H9 (cell line): ENCODE measurements at regions not wholly inside any gene's neighbourhood (a gene's known extent, or its start where the extent isn't known, plus 50 kb on each side); places are given as distances from the start of the nearest gene placed in this dataset.
A peak's percentile ranks its signal among the peaks of the same experiment; 100 is the strongest.

Source experiments
- DNase-seq: peaks from one replicate; pipeline ENCODE4 v3.0.0-alpha.2; 2017
- H2AFZ ChIP-seq: one replicate; pipeline ENCODE4 v1.6.1; 2013; ENCODE audit warnings: mild to moderate bottlenecking, low read length, control low read depth, moderate library complexity
- H2AK5ac ChIP-seq: 2 replicates; pipeline ENCODE4 v1.6.1; 2013; ENCODE audit warnings: low read length, control low read depth, mixed read lengths; ENCODE audit not compliant: insufficient read length
- H2BK120ac ChIP-seq: one replicate; pipeline ENCODE4 v1.6.1; 2013; ENCODE audit warnings: low read depth, mild to moderate bottlenecking, low read length, control low read depth, inconsistent platforms; ENCODE audit not compliant: poor library complexity, severe bottlenecking
- H2BK12ac ChIP-seq: 2 replicates; pipeline ENCODE4 v1.6.1; 2013; ENCODE audit warnings: low read length, control low read depth, mixed read lengths, low read depth; ENCODE audit not compliant: insufficient read length
- H2BK15ac ChIP-seq: 2 replicates; pipeline ENCODE4 v1.6.1; 2013; ENCODE audit warnings: low read depth, low read length, control low read depth
- H2BK20ac ChIP-seq: one replicate; pipeline ENCODE4 v1.6.1; 2013; ENCODE audit warnings: low read depth, mild to moderate bottlenecking, low read length, control low read depth, inconsistent platforms; ENCODE audit not compliant: poor library complexity, severe bottlenecking
- H2BK5ac ChIP-seq: 2 replicates; pipeline ENCODE4 v1.6.1; 2013; ENCODE audit warnings: low read length, control low read depth, mixed read lengths; ENCODE audit not compliant: insufficient read length
- H3K14ac ChIP-seq: 2 replicates; pipeline ENCODE4 v1.6.1; 2013; ENCODE audit warnings: low read length, control low read depth; ENCODE audit not compliant: insufficient read depth
- H3K18ac ChIP-seq: 2 replicates; pipeline ENCODE4 v1.6.1; 2013; ENCODE audit warnings: low read depth, mild to moderate bottlenecking, mixed read lengths, low read length, control low read depth; ENCODE audit not compliant: insufficient read length
- H3K23ac ChIP-seq: 2 replicates; pipeline ENCODE4 v1.6.1; 2013; ENCODE audit warnings: low read length, control low read depth, mixed read lengths, low read depth; ENCODE audit not compliant: insufficient read length
- H3K23me2 ChIP-seq: 2 replicates; pipeline ENCODE4 v1.6.1; 2013; ENCODE audit warnings: low read depth, mild to moderate bottlenecking, mixed read lengths, low read length, control low read depth; ENCODE audit not compliant: insufficient read length, poor library complexity, severe bottlenecking
- H3K27ac ChIP-seq: 2 replicates; pipeline ENCODE4 v1.5.1; 2013; ENCODE audit warnings: low read length, control low read depth, mixed read lengths, low read depth; ENCODE audit not compliant: insufficient read length
- H3K27me3 ChIP-seq: 2 replicates; pipeline ENCODE4 v1.6.1; 2013; ENCODE audit warnings: low read length, control low read depth, inconsistent platforms; ENCODE audit not compliant: insufficient read depth
- H3K4ac ChIP-seq: 2 replicates; pipeline ENCODE4 v1.6.1; 2013; ENCODE audit warnings: low read depth, mild to moderate bottlenecking, control low read depth, inconsistent platforms, low read length, moderate library complexity
- H3K4me1 ChIP-seq: 2 replicates; pipeline ENCODE4 v1.6.1; 2013; ENCODE audit warnings: low read length, control low read depth, inconsistent platforms; ENCODE audit not compliant: insufficient read depth
- H3K4me2 ChIP-seq: 2 replicates; pipeline ENCODE4 v1.6.1; 2013; ENCODE audit warnings: low read length, control low read depth, mixed read lengths; ENCODE audit not compliant: insufficient read length, insufficient read depth
- H3K56ac ChIP-seq: 2 replicates; pipeline ENCODE4 v1.6.1; 2013; ENCODE audit warnings: low read depth, mild to moderate bottlenecking, mixed read lengths, low read length, control low read depth; ENCODE audit not compliant: insufficient read length
- H3K79me1 ChIP-seq: 2 replicates; pipeline ENCODE4 v1.6.1; 2013; ENCODE audit warnings: low read depth, mild to moderate bottlenecking, moderate library complexity, low read length, control low read depth, inconsistent platforms; ENCODE audit not compliant: insufficient read depth, poor library complexity, severe bottlenecking
- H3K79me2 ChIP-seq: 2 replicates; pipeline ENCODE4 v1.6.1; 2013; ENCODE audit warnings: low read length, control low read depth, inconsistent platforms; ENCODE audit not compliant: insufficient read depth
- H3K9ac ChIP-seq: 2 replicates; pipeline ENCODE4 v1.6.1; 2013; ENCODE audit warnings: low read length, control low read depth, mixed read lengths; ENCODE audit not compliant: insufficient read length; ENCODE audit errors: extremely low read depth
- H3K9me3 ChIP-seq: one replicate; pipeline ENCODE4 v1.6.1; 2013; ENCODE audit warnings: low read depth, low read length, inconsistent platforms; ENCODE audit not compliant: control insufficient read depth
- H3T11ph ChIP-seq: one replicate; pipeline ENCODE4 v1.6.1; 2013; ENCODE audit warnings: mild to moderate bottlenecking, low read length, control low read depth, inconsistent platforms
- H4K20me1 ChIP-seq: one replicate; pipeline ENCODE4 v1.6.1; 2013; ENCODE audit not compliant: control insufficient read depth, insufficient read length, insufficient read depth
- H4K5ac ChIP-seq: 2 replicates; pipeline ENCODE4 v1.6.1; 2013; ENCODE audit warnings: low read depth, mild to moderate bottlenecking, mixed read lengths, low read length, control low read depth; ENCODE audit not compliant: insufficient read length
- H4K8ac ChIP-seq: replicated peaks from 2 replicates; pipeline ENCODE4 v1.6.1; 2013; ENCODE audit warnings: low read length, control low read depth, mixed read lengths, low read depth; ENCODE audit not compliant: insufficient read length
- H4K91ac ChIP-seq: 2 replicates; pipeline ENCODE4 v1.6.1; 2013; ENCODE audit warnings: low read depth, mild to moderate bottlenecking, moderate library complexity, mixed read lengths, low read length, control low read depth; ENCODE audit not compliant: insufficient read length
- H3K27ac Mint-ChIP-seq, 3 experiments: 2 replicates in 2 of 3; 3 replicates in 1 of 3; pipeline ENCODE4 v1.8.0; 2020 to 2021; ENCODE audit warnings: mixed read lengths in 3 of 3, mild to moderate bottlenecking in 1 of 3, moderate library complexity in 1 of 3
- H3K27me3 Mint-ChIP-seq: 2 replicates; pipeline ENCODE4 v1.8.0; 2021; ENCODE audit warnings: low read depth, mild to moderate bottlenecking, moderate library complexity, mixed read lengths
- H3K36me3 Mint-ChIP-seq, 3 experiments: 2 replicates in 2 of 3; 3 replicates in 1 of 3; pipeline ENCODE4 v1.8.0; 2020 to 2021; ENCODE audit warnings: low read depth in 3 of 3, mixed read lengths in 3 of 3; ENCODE audit not compliant: insufficient read depth in 1 of 3
- H3K4me1 Mint-ChIP-seq, 2 experiments: 2 replicates each; pipeline ENCODE4 v1.8.0; 2020; ENCODE audit warnings: mixed read lengths in 2 of 2
- H3K4me3 Mint-ChIP-seq, 2 experiments: 2 replicates in 1 of 2; 3 replicates in 1 of 2; pipeline ENCODE4 v1.8.0; 2020 to 2021; ENCODE audit warnings: mild to moderate bottlenecking in 2 of 2, mixed read lengths in 2 of 2, moderate library complexity in 1 of 2
- H3K9me3 Mint-ChIP-seq, 2 experiments: 2 replicates in 1 of 2; 3 replicates in 1 of 2; pipeline ENCODE4 v1.8.0; 2020; ENCODE audit warnings: mild to moderate bottlenecking in 2 of 2, mixed read lengths in 2 of 2, moderate library complexity in 1 of 2
- CTCF ChIP-seq: fragments of 200-600 bp; sonication (generic); conservative IDR thresholded peaks from 3 replicates; pipeline ENCODE4 v1.8.0; 2021; ENCODE audit warnings: antibody characterized with exemption, mild to moderate bottlenecking
- WGBS: extraction: QIAGEN DNeasy Blood & Tissue Kit; methylation state at CpG from one replicate; pipeline ENCODE4 v1.1.7; 2013; ENCODE audit warnings: missing lambda C conversion rate, low lambda C conversion rate, mixed read lengths; ENCODE audit not compliant: insufficient read length; ENCODE audit errors: extremely low coverage; 5-methylcytosine and 5-hydroxymethylcytosine counted together

GRCh38 chr7:25389489-25390106, 161.3 kb upstream of the NPVF start:
- no peak overlapping the region for H3K4me3 Mint-ChIP-seq
- Histone ChIP-seq H3K23me2 (no peaks in the 10 kb centered on the region), H2BK5ac (no peak overlapping the region), H3K79me2 (no peaks in the 10 kb centered on the region), H3K9me3 (no peaks in the 10 kb centered on the region), H3K14ac (no peak overlapping the region), H3K4ac (no peak overlapping the region), H3K4me1 (0 out of 2 replicates have a peak, but pooled peaks cover 4% of the 10 kb centered on the region), H2BK120ac (no peak overlapping the region), H4K8ac (no peak overlapping the region), H3K9ac (no peak overlapping the region), H4K20me1 (no peaks in the 10 kb centered on the region), H3K23ac (no peak overlapping the region), H3K27me3 (no peaks in the 10 kb centered on the region), H3K56ac (no peak overlapping the region), H3T11ph (no peak overlapping the region), H2BK12ac (no peak overlapping the region), H3K18ac (no peak overlapping the region), H4K91ac (no peak overlapping the region), H2BK15ac (no peak overlapping the region), H3K4me2 (no peak overlapping the region), H2AFZ (peak overlapping the region; percentile 61), H2BK20ac (no peak overlapping the region), H3K27ac (no peak overlapping the region), H2AK5ac (no peak overlapping the region), H4K5ac (no peak overlapping the region), H3K79me1 (no peaks in the 10 kb centered on the region)
- no peaks in the 10 kb centered on the region for H3K36me3 Mint-ChIP-seq
- peaks cover 6 to 12% of the 10 kb centered on the region in 2 experiments; a peak in 3 of 4 replicates for H3K4me1 Mint-ChIP-seq
- peak; percentile 72 for TF ChIP-seq CTCF
- H3K27me3 Mint-ChIP-seq: peaks cover 6% of the 10 kb centered on the region
- no peak overlapping the region for H3K27ac Mint-ChIP-seq
- no CpG with 5 or more reads among the region's 8 CpGs for WGBS
- H3K9me3 Mint-ChIP-seq: no peaks in the 10 kb centered on the region
- DNase-seq: no peak
